A673 (cell line): ENCODE measurements at regions not wholly inside any gene's neighbourhood (a gene's known extent, or its start where the extent isn't known, plus 50 kb on each side); places are given as distances from the start of the nearest gene placed in this dataset.

Source experiments
- EZH2 ChIP-seq: fragments of 200-600 bp; sonication (generic); IDR thresholded peaks from 2 replicates; pipeline ENCODE4 v1.6.1; 2017; ENCODE audit warnings: borderline replicate concordance, low read depth, mild to moderate bottlenecking, mixed read lengths, antibody characterized with exemption, low read length; ENCODE audit not compliant: poor library complexity, severe bottlenecking
- TF ChIP-seq, protein P1 (sequence below): fragments of 300-800, 200-600 bp; sonication (generic); conservative IDR thresholded peaks from 2 replicates; pipeline ENCODE4 v1.5.1; 2017; ENCODE audit warnings: low read depth, mild to moderate bottlenecking, antibody characterized with exemption, low read length, moderate library complexity, mixed read lengths

DNA sequence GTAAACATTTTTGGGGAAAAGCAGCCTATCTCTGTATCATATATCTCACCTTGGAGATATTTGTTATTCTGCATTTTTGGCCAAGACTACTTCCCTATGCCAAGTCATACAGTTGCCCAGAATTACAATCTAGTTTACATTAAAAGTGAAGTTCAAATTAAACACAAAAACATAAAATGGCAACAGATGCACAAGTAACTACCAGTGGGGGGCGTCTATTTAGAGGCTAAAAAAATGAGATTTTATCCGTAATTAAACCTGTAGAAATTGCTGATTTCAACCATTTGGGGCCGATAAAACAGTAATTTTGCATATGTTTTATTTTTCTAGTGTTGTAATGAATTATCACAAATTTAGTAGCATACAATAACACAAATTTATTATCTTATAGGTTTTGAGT lies 787.1 kb upstream of the CHD1 start:
- TF ChIP-seq, protein P1, sequence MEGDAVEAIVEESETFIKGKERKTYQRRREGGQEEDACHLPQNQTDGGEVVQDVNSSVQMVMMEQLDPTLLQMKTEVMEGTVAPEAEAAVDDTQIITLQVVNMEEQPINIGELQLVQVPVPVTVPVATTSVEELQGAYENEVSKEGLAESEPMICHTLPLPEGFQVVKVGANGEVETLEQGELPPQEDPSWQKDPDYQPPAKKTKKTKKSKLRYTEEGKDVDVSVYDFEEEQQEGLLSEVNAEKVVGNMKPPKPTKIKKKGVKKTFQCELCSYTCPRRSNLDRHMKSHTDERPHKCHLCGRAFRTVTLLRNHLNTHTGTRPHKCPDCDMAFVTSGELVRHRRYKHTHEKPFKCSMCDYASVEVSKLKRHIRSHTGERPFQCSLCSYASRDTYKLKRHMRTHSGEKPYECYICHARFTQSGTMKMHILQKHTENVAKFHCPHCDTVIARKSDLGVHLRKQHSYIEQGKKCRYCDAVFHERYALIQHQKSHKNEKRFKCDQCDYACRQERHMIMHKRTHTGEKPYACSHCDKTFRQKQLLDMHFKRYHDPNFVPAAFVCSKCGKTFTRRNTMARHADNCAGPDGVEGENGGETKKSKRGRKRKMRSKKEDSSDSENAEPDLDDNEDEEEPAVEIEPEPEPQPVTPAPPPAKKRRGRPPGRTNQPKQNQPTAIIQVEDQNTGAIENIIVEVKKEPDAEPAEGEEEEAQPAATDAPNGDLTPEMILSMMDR: no peak
- TF ChIP-seq EZH2: no peak
